Activated CD8-positive, alpha-beta memory T cell treated with anti-CD3 and anti-CD28 coated beads for 36 hours (primary cell): ENCODE measurements at regions not wholly inside any gene's neighbourhood (a gene's known extent, or its start where the extent isn't known, plus 50 kb on each side); places are given as distances from the start of the nearest gene placed in this dataset.

ENCODE experiments used
- CTCF ChIA-PET: fragments of 350-600 bp; sonication (Branson Sonifier 250); formaldehyde crosslinking; loops from one replicate; lab custom pipeline; 2021; ENCODE audit warnings: antibody characterized with exemption; lab: Charles Lee
- POLR2A ChIA-PET: fragments of 350-600 bp; sonication (Branson Sonifier 250); formaldehyde crosslinking; loops from one replicate; lab custom pipeline; 2021; ENCODE audit warnings: antibody characterized with exemption; lab: Charles Lee

DNA sequence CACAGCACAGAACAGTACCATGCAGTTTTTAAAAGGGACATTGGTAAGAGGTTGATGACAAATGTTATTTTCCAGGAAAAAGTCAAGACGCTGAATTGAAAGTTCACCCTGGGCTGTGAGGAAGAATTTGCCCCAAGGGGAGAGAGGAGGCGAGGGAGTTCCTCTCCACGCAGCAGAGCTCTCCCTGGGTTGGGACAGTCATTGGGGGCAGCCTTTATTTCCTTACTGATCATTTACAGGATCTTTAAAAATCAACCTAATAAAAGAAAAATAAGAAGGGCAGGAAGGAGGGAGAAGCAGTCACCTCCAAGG, 49.9 kb upstream of the WNT7B start:
- POLR2A ChIA-PET, result no interaction called here
- CTCF ChIA-PET, result interaction anchor here (1.2 to 1.6 kb wide), 4 partner anchors 10 to 21 kb away, joined by 3 to 6 read pairs (median 4); no protein-coding TSS in a partner anchor

DNA sequence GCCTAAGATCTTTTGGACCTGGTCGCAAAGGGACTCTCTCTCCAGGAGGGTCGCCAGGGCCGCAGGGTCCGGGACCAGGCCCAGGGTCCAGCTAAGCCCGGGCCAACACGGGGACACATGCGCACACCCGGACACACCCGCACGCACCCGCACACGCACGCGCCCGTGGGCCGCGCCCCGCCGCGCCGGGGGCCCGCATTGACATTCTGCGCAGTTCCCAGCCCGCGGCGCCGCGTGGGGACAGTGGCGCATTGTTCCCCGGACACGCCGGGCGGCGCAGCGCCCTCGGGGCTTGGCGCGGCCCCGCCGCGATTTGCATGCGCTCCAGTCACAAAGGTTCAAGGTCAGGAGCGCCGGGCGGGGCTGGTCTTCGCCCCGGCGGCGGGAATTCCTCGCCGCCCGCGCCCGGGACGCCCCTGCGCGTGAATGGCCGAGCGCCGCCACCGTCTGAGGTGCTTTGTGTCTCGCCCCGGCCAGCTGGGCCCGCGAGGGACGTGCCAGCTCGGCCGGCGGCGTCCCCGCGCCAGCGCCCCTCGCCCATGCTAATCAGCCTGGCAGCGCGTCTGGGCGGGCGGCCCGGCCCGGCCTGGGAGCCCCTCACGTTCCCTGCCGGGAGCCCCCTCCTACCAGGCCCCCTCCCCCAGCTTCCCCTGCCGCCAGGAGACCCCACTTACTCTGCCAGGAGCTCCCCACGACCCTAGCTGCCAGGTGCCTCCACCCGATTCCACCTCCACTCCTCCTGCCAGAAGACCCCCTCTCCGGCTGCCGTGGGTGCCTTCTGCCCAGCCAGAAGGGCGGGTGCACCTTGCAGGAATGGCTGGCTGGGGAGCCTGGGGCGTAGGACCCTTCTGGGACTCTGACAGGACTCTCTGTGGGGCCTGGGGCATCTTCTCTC, 50.5 kb upstream of the WNT7B start:
- CTCF ChIA-PET, result interaction anchor here (1.3 kb wide), 2 partner anchors 10 to 21 kb away, joined by 3 read pairs; no protein-coding TSS in a partner anchor
- POLR2A ChIA-PET, result no interaction called here

DNA sequence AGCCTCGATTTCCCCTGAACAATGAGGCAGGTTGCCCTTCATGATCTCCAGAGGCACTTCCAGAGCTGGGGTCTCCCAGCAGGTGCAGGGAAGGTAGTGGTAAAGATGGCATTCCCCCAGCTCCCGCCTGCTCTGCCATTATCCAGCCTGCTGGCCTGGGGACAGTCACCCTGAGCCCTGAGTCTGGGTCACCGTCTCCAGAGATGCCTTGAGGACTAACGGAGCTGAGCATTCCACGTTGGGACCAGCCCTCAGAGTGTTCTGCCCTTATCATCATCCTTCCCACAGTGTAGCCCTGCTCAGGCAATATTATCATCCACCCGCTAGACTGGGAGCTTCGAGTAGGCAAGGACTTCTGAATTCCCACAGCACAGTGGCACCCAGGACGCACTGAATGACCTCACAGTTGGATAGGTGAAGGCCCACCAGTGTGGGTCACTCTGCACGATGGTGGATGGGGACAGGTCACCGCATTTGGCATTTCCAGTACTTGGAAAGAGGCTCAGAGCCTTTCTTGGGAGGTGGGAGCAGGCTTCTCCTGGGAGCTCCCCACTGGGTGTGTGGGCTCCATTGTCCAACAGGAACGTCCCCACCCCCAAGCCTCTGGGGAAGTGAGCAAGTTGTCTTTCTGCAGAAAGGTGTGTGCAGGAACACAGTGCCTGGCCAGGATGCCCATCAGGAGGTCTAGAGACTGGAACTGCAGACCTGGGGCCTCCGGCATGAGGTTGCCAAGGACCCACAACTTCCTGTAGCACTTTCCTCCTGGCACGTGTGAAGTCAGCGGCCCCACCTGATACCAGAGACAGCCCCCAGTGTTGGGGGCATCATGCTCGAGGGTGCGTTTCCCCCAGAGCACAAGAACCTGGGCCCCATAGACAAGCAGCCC, 51.4 kb upstream of the WNT7B start:
- CTCF ChIA-PET, result interaction anchor here (1.3 kb wide), 1 partner anchor 22 kb away, joined by 3 read pairs; no protein-coding TSS in a partner anchor
- POLR2A ChIA-PET, result no interaction called here

DNA sequence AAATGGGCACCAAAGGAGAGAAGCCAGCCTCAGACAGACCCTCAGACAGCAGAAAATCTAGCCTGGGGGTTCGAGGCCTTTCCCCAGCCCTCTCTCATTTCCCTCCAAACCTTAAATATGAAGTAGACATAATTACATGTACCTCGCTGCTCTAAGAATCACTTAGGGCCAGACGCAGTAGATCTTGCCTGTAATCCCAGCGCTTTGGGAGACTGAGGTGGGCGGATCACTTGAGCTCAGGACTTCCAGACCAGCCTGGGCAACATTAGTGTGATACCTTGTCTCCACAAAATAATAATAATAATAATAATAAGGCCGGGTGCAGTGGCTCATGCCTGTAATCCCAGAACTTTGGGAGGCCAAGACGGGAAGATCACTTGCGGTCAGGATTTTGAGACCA, 52.1 kb upstream of the WNT7B start:
- ChIA-PET CTCF (no interaction called here), POLR2A (no interaction called here)

DNA sequence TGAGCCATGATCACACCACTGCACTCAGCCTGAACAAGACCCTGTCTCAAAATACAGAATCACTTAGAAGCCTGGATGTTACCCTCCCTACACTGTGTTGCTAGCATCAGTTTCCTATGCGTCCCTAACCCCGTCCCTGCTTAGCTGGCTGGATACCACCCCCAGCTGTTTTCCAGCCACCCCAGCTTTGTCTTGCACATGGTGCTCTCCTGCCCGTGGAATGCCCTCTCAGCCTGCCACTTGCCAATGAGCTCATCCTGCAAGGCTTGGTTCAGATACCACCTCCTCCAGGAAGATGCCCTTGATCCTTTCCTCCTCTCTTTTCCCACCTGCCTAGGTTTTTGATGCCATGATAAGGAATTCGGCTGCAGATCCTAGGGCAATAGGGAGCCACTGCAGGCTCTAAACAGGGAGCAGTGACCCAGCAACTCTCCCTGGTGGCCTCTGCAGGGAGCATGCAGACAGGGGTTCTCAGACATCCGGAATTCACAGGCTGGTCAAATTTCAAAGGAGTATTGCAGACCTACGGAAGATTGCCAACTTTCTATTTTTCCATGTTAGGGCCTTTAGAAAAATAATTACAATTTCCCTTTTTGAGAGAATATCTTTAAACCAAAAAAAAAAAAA, 52.7 kb upstream of the WNT7B start:
- ChIA-PET CTCF (no interaction called here), POLR2A (no interaction called here)

DNA sequence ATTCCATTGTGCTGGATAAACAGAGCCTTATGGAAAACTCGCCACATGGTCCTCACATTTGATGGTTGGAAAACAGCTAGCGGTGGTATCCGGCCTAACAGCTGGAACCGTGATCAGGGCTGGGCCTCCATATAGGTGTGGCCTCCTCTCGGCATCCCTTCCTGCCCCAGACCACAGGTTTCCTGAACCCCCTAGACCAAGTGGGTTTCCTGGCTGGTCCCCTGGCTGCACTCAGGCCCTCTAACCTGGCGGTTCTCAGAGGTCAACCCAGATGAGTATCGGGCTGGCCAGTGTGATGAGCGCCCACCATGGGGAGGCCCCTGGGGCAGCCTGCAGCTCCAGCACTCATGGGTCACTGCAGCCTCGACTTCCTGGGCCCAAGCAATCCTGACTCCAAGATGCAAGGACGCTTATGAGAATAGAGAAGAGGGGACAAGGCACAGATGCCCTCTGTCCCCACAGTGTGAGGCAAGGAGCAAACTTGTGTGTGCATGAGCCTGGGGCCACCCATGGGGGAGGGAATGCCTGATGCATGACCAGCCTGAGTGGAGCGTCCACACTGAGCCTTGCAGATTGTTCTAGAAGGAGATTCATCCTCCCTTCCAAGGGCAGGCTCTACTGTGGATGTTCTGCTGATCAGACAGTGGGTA, 53.4 kb upstream of the WNT7B start:
- POLR2A ChIA-PET, result no interaction called here
- CTCF ChIA-PET, result interaction anchor here (1.0 to 1.7 kb wide), 2 partner anchors 24 to 87 kb away, joined by 3 to 6 read pairs; no protein-coding TSS in a partner anchor

DNA sequence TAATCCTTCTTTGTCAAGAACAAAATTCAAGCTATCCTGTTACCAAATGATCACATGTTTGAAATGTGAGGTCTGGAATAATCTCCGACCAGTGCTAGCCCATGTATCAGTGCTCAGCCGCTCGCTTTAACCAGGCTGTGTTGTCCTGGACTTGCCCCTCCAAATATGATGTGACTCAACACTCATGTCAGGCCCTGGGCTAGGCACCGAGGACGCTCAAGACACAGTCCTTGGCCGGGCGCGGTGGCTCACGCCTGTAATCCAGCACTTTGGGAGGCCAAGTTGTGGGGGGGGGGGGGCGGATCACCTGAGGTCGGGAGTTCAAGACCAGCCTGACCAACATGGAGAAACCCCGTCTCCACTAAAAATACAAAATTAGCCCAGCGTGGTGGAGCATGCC, 54.1 kb upstream of the WNT7B start:
- POLR2A ChIA-PET, result no interaction called here
- CTCF ChIA-PET, result interaction anchor here (0.7 to 1.7 kb wide), 3 partner anchors 25 to 295 kb away, joined by 3 to 6 read pairs (median 3); no protein-coding TSS in a partner anchor

DNA sequence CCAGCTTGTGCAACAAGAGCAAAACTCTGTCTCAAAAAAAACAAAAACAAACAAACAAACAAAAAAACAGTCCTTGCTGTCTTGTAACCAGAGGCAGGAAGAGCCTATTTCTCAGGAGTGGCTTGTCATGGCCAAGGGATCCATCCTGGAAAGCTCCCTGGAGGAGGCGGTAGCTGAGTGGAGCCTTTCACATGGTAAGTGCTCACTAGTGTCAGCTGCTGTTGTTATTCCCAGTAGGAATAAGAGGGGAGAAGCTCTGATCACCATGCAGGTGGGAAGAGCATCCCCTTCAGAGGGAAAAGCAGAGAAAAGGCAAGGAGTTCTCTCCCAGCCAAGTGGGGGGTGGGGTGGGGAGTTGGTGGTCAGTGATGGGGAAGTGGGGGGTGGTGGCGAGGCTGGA, 54.6 kb upstream of the WNT7B start:
- POLR2A ChIA-PET, result no interaction called here
- CTCF ChIA-PET, result interaction anchor here (0.7 to 1.7 kb wide), 3 partner anchors 25 to 294 kb away, joined by 3 to 6 read pairs (median 3); no protein-coding TSS in a partner anchor

DNA sequence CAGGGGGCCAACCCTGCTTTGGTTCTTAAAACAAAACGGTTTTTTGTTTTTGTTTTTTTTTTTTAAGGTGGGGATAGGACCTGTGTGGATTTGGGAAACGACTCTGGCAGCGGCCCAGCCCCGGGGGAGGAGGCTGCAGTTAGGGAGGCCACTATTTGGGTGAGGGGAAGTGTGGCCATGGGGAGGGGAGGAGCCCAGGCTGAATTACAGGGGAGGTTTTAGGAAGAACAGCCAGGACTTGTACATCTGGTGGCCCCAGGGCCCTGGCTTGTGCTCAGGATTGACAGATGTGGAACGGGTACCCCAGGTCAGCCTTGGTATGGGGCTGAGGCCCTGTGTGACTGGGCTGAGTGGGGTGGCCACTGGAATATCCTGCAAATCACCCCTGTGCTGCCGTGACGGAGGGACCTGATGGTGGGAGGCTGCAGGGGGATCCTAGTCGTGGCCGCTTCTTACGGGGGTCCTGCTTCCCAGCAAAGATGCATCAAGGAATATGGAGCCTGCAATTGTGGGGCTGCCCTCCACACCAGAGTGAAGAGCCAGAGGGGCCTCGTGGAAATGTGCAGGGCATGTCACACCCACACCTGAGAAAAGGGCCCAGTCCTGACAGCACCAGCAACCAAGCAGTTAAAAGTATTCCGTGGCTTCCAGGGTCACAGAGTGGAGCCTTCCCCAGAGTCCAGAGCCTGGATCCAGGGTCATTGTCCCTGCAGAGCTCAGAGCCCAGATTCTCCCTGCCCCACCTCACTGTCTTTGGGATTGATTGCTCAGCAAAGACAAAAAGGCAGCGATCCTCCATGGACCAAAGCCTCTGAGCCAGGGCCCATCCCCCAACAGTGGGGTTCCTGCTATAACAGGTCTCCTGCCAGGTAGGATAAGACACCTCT, 55.2 kb upstream of the WNT7B start:
- ChIA-PET POLR2A (no interaction called here), CTCF (interaction anchor here (1.7 kb wide), 1 partner anchor 26 kb away, joined by 6 read pairs; no protein-coding TSS in a partner anchor)

DNA sequence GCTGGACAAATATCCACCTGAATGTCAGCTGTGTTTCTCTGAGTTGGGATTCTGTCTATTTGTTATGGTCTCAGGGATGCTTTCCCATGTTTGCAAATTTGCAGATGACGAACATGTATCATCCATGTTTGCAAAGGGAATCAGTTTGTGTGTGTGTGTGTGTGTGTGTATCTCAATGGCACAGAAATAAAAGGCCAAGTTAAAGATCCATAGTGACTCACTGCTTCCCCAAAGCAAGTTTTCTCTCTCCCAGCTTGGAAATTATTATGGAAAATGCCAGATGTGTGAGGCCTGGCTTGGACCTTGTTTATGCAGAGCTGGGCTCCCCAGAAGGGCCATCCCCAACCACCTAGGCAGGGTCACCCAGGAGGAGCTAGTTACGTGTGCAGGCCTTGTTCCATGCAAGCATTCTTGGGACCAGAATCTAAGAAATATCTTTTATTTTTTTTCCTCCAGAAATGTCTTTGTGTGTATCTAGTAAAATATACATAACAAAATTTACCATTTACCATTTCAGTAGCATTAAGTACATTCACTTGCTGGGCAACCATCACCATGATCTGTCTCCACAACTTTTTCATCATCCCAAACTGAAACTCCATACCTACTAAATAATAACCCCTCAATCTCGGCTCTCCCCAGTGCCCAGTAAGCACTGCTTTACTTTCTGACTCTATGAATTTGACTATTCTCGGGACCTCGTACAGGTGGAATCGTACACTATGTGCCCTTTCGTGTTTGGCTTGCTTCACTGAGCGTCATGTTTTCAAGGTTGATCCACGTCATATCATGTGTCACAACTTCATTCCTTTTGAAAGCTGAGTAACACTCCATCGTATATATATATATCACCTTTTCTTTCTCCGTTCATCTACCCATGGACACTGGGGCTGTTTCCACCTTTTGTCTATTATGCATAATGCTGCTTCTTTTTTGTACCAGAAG, 56.6 kb upstream of the WNT7B start:
- POLR2A ChIA-PET, result interaction anchor here (3.9 kb wide), 1 partner anchor 20 kb away, joined by 16 read pairs; no protein-coding TSS in a partner anchor
- CTCF ChIA-PET, result interaction anchor here (0.8 kb wide), 1 partner anchor 83 kb away, joined by 7 read pairs; no protein-coding TSS in a partner anchor

DNA sequence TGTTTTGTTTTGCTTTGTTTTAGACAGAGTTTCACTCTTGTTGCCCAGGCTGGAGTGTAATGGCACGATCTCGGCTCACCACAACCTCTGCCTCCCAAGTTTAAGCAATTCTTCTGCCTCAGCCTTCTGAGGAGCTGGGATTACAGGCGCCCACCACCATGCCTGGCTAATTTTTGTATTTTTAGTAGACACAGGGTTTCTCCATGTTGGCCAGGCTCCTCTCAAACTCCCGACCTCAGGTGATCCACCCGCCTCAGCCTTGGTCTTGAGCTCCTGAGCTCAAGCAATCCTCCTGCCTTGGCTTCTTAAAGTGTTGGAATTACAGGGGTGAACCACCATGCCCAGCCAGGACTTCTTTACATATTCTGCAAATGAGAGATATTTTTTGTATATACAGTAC, 57.5 kb upstream of the WNT7B start:
- ChIA-PET CTCF (interaction anchor here (1.0 kb wide), 1 partner anchor 22 kb away, joined by 6 read pairs; no protein-coding TSS in a partner anchor), POLR2A (interaction anchor here (3.9 kb wide), 1 partner anchor 21 kb away, joined by 16 read pairs; no protein-coding TSS in a partner anchor)

DNA sequence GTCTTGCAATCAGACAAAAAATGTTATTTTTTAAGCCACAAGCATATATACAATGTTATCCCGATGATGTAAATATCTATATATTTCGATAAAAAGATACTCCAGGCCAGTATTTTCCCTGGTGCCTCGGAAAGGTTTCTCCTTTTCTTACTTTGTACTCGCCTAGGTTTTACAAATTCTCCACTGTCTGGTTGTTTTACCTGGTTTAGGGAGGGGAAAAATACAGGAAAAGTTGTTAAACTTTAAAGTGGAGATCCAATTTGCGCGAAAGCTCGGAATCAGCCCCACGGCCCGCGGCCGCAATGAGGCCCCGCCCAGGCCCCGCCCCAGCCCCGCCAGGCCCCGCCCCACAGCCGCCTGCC, 58.4 kb upstream of the WNT7B start:
- ChIA-PET POLR2A (interaction anchor here (0.9 to 3.9 kb wide), 2 partner anchors 21 to 29 kb away, joined by 6 to 16 read pairs; no protein-coding TSS in a partner anchor), CTCF (interaction anchor here (1.2 to 2.2 kb wide), 4 partner anchors 9 to 29 kb away, joined by 3 to 20 read pairs (median 10); no protein-coding TSS in a partner anchor)

DNA sequence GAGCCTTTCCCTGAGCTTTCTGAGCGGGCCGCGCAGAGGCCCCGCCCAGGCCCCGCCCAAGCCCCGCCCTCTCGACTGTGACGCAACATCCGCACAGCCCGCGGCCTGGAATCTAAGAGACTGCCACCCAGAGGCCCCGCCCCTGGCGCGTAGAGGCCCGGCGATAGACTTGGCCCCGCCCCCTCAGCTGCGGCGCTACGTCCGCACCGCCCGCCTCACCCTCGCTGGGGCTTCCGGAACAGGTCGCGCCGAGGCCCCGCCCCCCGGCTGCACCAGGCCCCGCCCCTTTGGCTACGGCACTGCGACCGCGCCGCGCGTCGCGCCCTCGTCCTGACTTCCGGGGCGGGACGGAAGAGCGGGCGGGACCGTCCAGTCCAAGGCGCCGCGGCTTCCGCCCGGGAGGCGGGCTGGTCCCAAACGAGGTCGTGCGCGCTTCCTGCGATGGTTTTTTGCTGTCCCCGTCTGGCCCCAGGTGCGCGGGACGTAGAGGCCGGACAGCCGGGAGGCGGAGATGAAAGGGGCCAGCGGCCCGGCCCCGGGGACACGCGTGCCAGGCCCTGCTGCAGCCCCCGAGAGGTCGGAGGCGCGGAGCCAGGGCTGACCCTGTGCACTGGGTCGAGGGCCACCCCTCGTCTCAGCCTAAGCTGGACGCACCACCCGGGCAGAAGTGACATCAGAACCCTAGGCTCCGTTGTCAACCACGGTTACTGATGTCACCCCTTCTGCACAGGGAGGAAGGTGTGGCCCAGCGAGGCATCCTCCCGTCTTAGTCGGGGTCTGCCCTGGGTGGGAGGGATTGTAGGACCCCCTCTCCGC, 59.0 kb upstream of the WNT7B start:
- POLR2A ChIA-PET, result interaction anchor here (0.7 to 3.9 kb wide), 5 partner anchors 18 to 37 kb away, joined by 3 to 16 read pairs (median 4); no protein-coding TSS in a partner anchor
- CTCF ChIA-PET, result interaction anchor here (0.7 to 2.2 kb wide), 8 partner anchors 8 to 234 kb away, joined by 3 to 20 read pairs (median 3); no protein-coding TSS in a partner anchor

DNA sequence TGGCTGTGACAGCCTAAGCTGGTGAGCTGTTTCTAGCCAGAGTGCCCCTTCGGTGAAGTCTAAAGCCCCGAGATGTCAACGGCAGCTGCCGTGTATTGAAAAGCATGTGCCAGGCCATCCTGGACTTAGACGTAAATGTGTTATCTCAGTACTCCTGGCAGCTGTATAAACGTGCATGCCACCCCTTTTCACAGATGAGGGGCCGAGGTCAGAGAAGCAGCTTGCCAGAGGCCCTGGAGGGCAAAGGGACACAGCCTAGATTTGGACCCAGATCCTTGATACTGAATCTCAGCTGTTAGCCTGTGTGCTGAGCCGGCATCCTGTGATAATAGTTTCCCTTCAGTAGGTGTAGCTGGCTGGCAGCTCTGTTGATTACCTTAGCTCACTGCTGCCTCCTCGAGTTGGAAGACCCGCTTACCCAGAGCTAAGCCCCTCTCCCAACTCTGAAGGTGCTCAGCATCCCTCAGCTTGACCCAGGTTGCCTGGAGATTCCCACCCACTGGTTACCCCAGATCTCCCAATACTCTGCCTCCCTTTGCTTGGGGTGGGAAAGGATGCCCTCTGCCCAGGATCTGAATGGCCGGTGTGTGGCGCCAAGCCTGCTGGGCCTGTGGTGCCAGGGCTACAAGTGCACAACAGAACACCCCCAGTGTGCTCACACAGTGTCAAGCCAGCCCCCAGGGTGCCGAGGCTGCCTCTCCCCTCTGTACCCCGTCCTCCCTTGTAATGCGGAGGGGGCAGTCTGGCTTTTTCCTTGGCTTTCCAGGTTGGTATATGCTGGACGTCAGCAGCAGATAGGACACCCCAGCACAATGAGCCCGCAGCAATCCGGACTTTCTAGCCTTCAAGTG, 59.8 kb upstream of the WNT7B start:
- POLR2A ChIA-PET, result interaction anchor here (0.5 to 3.9 kb wide), 5 partner anchors 17 to 36 kb away, joined by 3 to 16 read pairs (median 3); no protein-coding TSS in a partner anchor
- CTCF ChIA-PET, result interaction anchor here (0.6 to 2.2 kb wide), 9 partner anchors 17 to 233 kb away, joined by 3 to 20 read pairs (median 3); no protein-coding TSS in a partner anchor
